Endothelial cell of umbilical vein (primary cell): ENCODE measurements at regions not wholly inside any gene's neighbourhood (a gene's known extent, or its start where the extent isn't known, plus 50 kb on each side); places are given as distances from the start of the nearest gene placed in this dataset.

Experiments
- EZH2 ChIP-seq: IDR thresholded peaks from 2 replicates; pipeline ENCODE4 v1.6.1; 2012; ENCODE audit warnings: borderline replicate concordance, low read depth, mild to moderate bottlenecking, moderate library complexity, low read length, inconsistent platforms; ENCODE audit not compliant: severe bottlenecking
- POLR2A ChIP-seq: IDR thresholded peaks from 2 replicates; pipeline ENCODE4 v1.6.1; 2012; ENCODE audit warnings: low read depth, mild to moderate bottlenecking, control low read depth, low read length
- POLR2AphosphoS5 ChIP-seq: IDR thresholded peaks from 2 replicates; pipeline ENCODE4 v1.6.1; 2012; ENCODE audit warnings: low read depth, mild to moderate bottlenecking, control low read depth, low read length, moderate library complexity; ENCODE audit not compliant: insufficient read depth
- TF ChIP-seq, protein P1 (sequence below), 2 donors: IDR thresholded peaks; 1 replicate in 1 of 2; 2 replicates in 1 of 2; pipeline ENCODE4 v1.5.1; 2011; ENCODE audit warnings: low read length in 2 of 2, mild to moderate bottlenecking in 2 of 2, moderate library complexity in 2 of 2, control low read depth in 1 of 2, inconsistent platforms in 1 of 2, low read depth in 1 of 2; ENCODE audit not compliant: insufficient read depth in 1 of 2; ENCODE audit errors: extremely low read depth in 1 of 2
- TF ChIP-seq, protein P2 (sequence below): IDR thresholded peaks from 2 replicates; pipeline ENCODE4 v1.6.1; 2011; ENCODE audit not compliant: insufficient read depth, insufficient read length

DNA sequence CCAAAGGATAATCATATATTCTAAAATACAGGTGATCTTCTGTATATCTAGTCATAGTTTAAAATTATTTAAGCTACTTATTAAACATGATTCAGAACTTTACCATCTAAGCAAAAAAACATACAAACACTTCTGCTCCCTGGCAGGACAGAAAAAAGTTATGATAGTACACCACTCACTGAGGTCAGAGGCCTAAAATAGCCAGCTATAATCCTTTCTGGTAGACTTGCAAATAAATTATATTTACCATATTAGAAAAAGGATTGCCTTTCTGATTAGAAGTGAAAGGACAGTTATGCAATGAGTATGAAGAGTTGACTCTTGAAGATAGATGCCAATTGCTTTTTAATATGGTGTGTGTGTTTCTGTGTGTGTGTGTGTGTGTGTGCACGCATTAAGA lies 207.4 kb downstream of the BMP2 start:
- TF ChIP-seq, protein P1, sequence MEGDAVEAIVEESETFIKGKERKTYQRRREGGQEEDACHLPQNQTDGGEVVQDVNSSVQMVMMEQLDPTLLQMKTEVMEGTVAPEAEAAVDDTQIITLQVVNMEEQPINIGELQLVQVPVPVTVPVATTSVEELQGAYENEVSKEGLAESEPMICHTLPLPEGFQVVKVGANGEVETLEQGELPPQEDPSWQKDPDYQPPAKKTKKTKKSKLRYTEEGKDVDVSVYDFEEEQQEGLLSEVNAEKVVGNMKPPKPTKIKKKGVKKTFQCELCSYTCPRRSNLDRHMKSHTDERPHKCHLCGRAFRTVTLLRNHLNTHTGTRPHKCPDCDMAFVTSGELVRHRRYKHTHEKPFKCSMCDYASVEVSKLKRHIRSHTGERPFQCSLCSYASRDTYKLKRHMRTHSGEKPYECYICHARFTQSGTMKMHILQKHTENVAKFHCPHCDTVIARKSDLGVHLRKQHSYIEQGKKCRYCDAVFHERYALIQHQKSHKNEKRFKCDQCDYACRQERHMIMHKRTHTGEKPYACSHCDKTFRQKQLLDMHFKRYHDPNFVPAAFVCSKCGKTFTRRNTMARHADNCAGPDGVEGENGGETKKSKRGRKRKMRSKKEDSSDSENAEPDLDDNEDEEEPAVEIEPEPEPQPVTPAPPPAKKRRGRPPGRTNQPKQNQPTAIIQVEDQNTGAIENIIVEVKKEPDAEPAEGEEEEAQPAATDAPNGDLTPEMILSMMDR (IDR thresholded peaks at IDR 0.05; ENCODE audit: extremely low read depth in 1 of 2, insufficient read depth in 1 of 2, low read depth in 1 of 2, low read length in 2 of 2) = no peak
- no peak for TF ChIP-seq POLR2AphosphoS5
- TF ChIP-seq, protein P2, sequence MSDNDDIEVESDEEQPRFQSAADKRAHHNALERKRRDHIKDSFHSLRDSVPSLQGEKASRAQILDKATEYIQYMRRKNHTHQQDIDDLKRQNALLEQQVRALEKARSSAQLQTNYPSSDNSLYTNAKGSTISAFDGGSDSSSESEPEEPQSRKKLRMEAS = no peak
- TF ChIP-seq POLR2A = no peak
- no peak for TF ChIP-seq EZH2
